ENCODE measurements at regions not wholly inside any gene's neighbourhood (a gene's known extent, or its start where the extent isn't known, plus 50 kb on each side); places are given as distances from the start of the nearest gene placed in this dataset.

- no peak for DNase-seq (ENCODE audit: low spot score)
Measured at GRCh38 chr4:180512801-180513475, 1730.3 kb upstream of the TENM3 start.

DNA sequence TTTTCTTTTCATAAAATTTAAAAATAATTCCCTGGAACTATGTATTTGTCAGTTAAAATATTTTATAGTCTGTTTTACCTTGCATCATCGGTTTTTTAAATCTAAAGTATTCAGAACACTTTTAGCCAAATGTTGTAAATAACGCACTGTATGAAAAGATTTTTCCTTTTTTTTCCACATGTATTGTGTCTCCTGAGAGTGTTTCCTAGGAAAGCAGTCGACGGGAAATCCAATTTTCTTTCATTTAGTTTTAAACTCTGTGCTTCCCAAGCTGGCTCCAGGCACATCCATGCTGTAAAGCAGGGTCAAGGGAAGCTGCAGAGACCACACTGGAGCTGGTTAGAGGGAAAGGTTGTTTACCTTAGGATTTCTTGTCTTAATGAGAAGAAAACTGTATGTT, 1724.3 kb upstream of the TENM3 start:
- no peak for DNase-seq (ENCODE audit: low spot score)

- peak; percentile 1 for DNase-seq (ENCODE audit: low spot score)
Measured at GRCh38 chr4:180521181-180521580, 1722.0 kb upstream of the TENM3 start.

DNA sequence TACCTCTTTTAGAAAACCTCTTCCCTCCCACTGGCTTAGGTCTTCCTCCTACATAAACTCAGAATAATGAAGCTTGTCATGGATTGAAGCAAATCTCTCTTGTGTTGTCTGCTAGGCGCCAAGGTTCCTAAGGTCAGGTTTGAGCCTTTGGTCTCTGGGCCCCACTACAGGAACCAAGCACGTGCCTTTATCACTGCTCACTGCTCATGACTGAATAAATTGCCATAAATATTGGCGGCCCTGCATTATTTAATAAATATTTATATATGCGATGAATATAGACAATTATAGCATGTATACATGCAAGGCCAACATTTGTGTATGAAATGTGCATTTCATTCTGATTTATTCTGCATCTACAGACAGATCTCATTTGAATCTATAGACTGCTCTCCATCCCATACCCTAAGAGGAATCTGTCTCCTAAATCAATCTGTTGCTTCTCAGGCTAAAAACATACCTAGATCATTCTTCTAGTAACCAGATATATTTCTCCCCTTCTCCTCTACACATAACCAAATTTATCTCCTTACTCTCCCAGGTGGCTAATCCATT, 1717.6 kb upstream of the TENM3 start:
- no peak for DNase-seq (ENCODE audit: low spot score)

DNA sequence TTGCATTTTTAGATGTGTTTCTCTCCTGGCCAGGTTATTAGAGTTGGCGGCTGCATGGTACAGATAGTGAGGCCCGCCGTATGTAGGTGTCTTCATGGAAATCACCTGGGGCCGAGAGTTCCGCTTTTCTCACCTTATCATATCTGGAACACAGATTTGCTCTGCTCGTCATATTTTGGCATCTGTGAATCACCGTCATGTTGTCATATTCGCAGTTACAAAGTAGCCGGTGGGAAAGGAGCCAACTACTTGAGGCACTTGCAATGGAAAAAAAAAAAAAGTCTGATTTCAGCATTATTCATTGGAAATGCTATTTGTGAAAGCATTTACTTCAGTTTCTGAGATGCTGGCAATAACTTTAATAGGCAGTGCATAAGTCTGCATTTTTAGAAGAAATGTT, 1715.2 kb upstream of the TENM3 start:
- DNase-seq (ENCODE audit: low spot score) = no peak

GRCh38 chr4:180530787-180531186, 1712.4 kb upstream of the TENM3 start:
- DNase-seq (ENCODE audit: low spot score) = no peak

GRCh38 chr4:180532691-180533090, 1710.5 kb upstream of the TENM3 start:
- no peak for DNase-seq (ENCODE audit: low spot score)

DNA sequence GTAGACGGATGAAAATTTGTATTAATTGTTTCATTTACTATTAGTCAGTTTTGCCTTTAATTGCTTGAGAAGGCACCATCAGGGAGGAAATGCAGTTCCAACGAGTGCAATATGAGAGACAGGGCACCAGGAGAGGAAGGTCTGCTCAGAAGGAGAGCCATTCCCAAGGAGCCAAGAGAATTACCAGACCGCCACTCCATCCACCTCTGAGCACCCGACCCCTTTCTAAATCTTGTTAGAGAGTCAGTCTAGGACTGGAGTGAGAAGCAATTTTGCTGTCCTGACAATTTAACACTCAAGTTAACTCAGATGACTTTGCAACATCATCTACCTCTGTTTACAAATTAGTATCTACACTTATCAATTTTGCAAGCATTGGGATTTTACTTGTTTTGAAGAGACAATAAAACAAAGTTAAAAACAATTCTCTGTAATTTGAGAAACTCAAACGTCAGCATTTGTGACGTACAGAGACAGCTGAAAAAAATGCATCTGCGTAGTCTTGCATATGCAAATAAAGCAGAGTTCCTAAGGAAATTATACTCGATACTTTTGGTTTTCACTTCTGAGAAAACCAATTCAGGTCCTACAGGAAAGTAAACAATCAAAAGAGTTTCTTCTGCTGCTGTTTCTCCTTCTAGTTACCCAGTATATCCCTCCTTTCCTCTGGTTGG, 1704.7 kb upstream of the TENM3 start:
- no peak for DNase-seq (ENCODE audit: low spot score)

- no peak for DNase-seq (ENCODE audit: low spot score)
Measured at GRCh38 chr4:180539284-180539683, 1703.9 kb upstream of the TENM3 start.

- no peak for DNase-seq (ENCODE audit: low spot score)
Measured at GRCh38 chr4:180541678-180542077, 1701.5 kb upstream of the TENM3 start.

- DNase-seq (ENCODE audit: low spot score) = peak; percentile 40
Measured at GRCh38 chr4:180542445-180543100, 1700.6 kb upstream of the TENM3 start.

DNA sequence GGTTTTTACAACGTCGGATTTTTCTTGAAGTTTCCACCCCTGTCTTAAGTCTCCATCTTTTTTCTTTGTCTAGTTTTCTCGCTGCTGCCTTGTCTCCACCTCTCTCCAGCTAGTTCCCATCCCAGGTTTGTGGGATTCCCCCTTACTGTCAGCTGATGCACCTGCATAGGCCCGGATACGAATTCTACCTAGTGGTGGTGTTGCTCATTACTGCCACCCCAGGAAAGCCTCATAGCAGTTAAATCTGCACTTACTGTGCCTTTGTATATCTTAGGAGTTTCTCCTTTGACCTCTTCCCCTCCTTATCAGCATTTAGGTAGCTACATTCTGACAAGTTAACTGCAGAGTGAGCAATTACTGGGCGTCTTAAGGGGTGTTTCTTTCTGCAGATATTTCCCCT, 1693.1 kb upstream of the TENM3 start:
- no peak for DNase-seq (ENCODE audit: low spot score)

GRCh38 chr4:180557348-180557747, 1685.9 kb upstream of the TENM3 start:
- peak; percentile 14 for DNase-seq (ENCODE audit: low spot score)

- DNase-seq (ENCODE audit: low spot score) = no peak
Measured at GRCh38 chr4:180557950-180558349, 1685.3 kb upstream of the TENM3 start.

GRCh38 chr4:180558427-180558826, 1684.8 kb upstream of the TENM3 start:
- no peak for DNase-seq (ENCODE audit: low spot score)

- no peak for DNase-seq (ENCODE audit: low spot score)
Measured at GRCh38 chr4:180560896-180561295, 1682.3 kb upstream of the TENM3 start.

DNA sequence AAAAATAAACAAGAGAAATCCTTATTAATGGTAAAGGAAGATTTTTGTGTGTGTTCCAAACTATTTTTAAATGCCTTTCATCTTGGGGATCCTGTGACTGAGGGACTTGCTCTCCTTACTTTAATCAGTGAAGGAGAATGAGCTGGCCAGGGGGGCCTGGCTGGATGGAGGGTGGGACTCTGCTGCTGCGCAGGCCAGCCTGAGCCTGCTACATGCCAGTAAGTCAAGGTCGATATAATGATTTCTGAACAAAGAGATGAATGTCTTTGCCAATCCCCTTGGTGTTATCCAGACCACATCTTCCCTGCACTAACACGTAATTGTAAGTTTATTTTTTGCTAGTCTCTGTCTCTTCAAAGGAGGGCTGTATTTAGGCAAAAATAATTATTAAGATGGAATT, 1679.2 kb upstream of the TENM3 start:
- DNase-seq (ENCODE audit: low spot score) = no peak

GRCh38 chr4:180564448-180564847, 1678.8 kb upstream of the TENM3 start:
- DNase-seq (ENCODE audit: low spot score) = no peak

DNA sequence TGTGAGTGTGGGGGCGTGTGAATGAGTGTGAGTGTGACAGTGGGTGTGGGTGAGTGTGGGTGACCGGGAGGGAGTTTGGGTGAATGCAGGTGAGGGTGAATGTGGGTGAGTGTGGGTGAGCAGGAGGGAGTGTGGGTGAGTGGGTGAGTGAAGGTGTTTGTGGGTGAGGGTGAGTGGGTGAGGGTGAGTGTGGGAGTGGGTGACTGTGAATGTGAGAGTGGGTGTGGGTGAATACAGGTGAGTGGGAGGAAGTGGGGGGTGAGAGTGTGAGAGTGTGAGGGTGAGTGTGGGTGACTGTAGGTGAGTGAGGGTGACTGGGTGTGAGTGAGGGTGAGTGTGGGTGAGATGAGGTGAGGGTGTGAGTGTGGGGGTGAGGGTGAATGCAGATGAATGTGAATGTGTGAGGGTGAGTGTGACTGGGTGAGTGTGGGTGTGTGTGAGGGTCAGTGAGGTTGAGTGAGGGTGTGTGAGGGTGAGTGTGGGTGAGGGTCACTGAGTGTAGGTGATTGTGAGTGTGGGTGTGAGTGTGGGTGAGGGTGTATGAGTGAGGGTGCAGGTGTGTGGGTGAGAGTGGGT, 1677.3 kb upstream of the TENM3 start:
- no peak for DNase-seq (ENCODE audit: low spot score)

- no peak for DNase-seq (ENCODE audit: low spot score)
Measured at GRCh38 chr4:180566492-180566891, 1676.7 kb upstream of the TENM3 start.

DNA sequence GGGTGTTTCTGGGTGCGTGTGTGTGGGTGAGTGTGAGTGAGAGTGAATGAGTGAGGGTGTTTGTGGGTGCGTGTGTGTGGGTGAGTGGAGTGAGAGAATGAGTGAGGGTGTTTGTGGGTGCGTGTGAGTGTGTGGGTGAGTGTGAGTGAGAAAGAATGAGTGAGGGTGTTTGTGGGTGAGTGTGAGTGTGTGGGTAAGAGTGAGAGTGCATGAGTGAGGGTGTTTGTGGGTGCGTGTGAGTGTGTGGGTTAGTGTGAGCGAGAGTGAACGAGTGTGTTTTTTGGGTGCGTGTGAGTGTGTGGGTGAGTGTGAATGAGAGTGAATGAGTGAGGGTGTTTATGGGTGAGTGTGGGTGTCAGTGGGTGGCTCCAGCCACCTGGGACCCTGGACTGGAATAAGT, 1676.1 kb upstream of the TENM3 start:
- no peak for DNase-seq (ENCODE audit: low spot score)

GRCh38 chr4:180571516-180572055, 1671.6 kb upstream of the TENM3 start:
- no peak for DNase-seq (ENCODE audit: low spot score)

Measured in RKO (cell line).